ENCODE measurements at regions not wholly inside any gene's neighbourhood (a gene's known extent, or its start where the extent isn't known, plus 50 kb on each side); places are given as distances from the start of the nearest gene placed in this dataset.

GRCh38 chr6:82097676-82098075 is 149.9 kb downstream of the IBTK start:
- no peak for DNase-seq (ENCODE audit: low spot score)
- Histone ChIP-seq H3K27me3 (replicated peaks; ENCODE audit: insufficient read depth) (no peaks in the 10 kb centered on the region), H3K36me3 (no peaks in the 10 kb centered on the region), H3K4me1 (ENCODE audit: control insufficient read depth in 1 of 2, low read depth in 2 of 2) (no peaks in the 10 kb centered on the region), H3K27ac (no peak overlapping the region), H3K9me3 (no peaks in the 10 kb centered on the region), H3K4me3 (no peak overlapping the region)
- no peak for TF ChIP-seq CTCF (IDR thresholded peaks at IDR 0.05)
- no peak for ATAC-seq (ENCODE audit: insufficient number of reproducible peaks, low FRiP score, low read depth)

GRCh38 chr6:82095091-82095490 is 152.5 kb downstream of the IBTK start:
- no peaks in the 10 kb centered on the region for H3K9me3 ChIP-seq
- ATAC-seq (ENCODE audit: insufficient number of reproducible peaks, low FRiP score, low read depth) (no peak), DNase-seq (ENCODE audit: low spot score) (no peak)
- no peaks in the 10 kb centered on the region for H3K4me1 ChIP-seq (ENCODE audit: control insufficient read depth in 1 of 2, low read depth in 2 of 2)
- no peak overlapping the region for H3K4me3 ChIP-seq
- no peaks in the 10 kb centered on the region for H3K36me3 ChIP-seq
- TF ChIP-seq CTCF (IDR thresholded peaks at IDR 0.05) = no peak
- H3K27me3 ChIP-seq (replicated peaks; ENCODE audit: insufficient read depth) = no peaks in the 10 kb centered on the region
- no peak overlapping the region for H3K27ac ChIP-seq

DNA sequence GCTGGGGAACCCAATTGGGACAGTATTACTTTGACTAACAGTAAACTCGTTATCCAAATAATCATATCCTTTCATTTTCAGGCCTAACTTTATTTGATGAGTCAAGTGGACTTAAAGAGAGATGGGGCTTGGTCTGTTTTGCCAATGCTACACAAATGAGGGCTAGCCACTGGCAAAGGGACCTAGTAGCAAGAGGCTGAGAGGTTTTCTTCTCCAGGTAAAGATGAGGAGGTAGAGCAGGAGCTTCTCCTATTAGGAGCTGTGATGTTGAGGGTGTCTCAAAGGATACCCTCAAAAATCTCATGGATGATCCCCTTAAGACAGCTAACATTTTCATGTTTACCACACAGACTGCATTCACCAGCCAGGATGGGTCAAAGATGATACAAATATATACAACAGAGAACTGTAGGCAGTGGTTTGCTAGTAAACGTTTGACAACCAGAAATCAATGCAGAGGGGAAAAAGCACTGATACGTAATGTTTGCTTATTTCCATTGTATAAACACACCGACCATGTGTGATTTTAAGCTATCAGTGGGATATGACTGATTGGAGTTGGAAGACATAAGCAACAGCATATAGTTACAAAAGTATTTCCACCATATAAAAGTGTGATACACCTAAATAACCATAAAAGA is 153.3 kb downstream of the IBTK start:
- no peak for TF ChIP-seq CTCF (IDR thresholded peaks at IDR 0.05)
- no peak for DNase-seq (ENCODE audit: low spot score)
- Histone ChIP-seq H3K4me1 (ENCODE audit: control insufficient read depth in 1 of 2, low read depth in 2 of 2) (no peaks in the 10 kb centered on the region), H3K36me3 (no peaks in the 10 kb centered on the region), H3K27ac (no peak overlapping the region), H3K27me3 (replicated peaks; ENCODE audit: insufficient read depth) (no peaks in the 10 kb centered on the region), H3K4me3 (no peak overlapping the region), H3K9me3 (no peaks in the 10 kb centered on the region)
- no peak for ATAC-seq (ENCODE audit: insufficient number of reproducible peaks, low FRiP score, low read depth)

GRCh38 chr6:82088978-82089771 is 158.4 kb downstream of the IBTK start:
- Histone ChIP-seq H3K9me3 (no peaks in the 10 kb centered on the region), H3K4me3 (no peak overlapping the region), H3K27ac (no peak overlapping the region), H3K36me3 (no peaks in the 10 kb centered on the region), H3K27me3 (replicated peaks; ENCODE audit: insufficient read depth) (no peaks in the 10 kb centered on the region), H3K4me1 (ENCODE audit: control insufficient read depth in 1 of 2, low read depth in 2 of 2) (no peaks in the 10 kb centered on the region)
- no peak for TF ChIP-seq CTCF (IDR thresholded peaks at IDR 0.05)
- DNase-seq (ENCODE audit: low spot score) = no peak
- ATAC-seq (ENCODE audit: insufficient number of reproducible peaks, low FRiP score, low read depth) = no peak

DNA sequence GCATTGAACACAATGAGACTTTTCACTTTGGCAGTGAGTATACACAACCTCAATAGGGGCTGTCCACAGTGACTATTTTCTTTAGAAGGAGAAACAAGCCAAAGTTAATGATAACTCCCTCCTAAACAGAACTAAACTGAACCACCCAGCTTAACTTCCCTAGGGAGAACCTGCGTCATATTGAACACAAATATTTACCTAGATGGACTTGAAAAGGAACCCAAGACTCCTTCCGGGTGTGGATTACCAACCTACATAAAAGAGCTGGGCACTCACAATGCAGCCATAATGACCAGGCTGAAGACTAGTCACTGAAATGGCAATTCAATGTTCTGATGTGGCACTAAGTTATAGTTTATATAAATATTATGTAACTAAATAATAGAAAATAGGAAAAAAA is 160.6 kb downstream of the IBTK start:
- no peak overlapping the region for H3K27ac ChIP-seq
- TF ChIP-seq CTCF (IDR thresholded peaks at IDR 0.05) = no peak

More for the DNA sequence above, 160.6 kb downstream of the IBTK start:
- ATAC-seq (ENCODE audit: insufficient number of reproducible peaks, low FRiP score, low read depth) (no peak), DNase-seq (ENCODE audit: low spot score) (no peak)
- Histone ChIP-seq H3K4me3 (no peak overlapping the region), H3K4me1 (ENCODE audit: control insufficient read depth in 1 of 2, low read depth in 2 of 2) (no peaks in the 10 kb centered on the region), H3K9me3 (no peaks in the 10 kb centered on the region), H3K27me3 (replicated peaks; ENCODE audit: insufficient read depth) (no peaks in the 10 kb centered on the region), H3K36me3 (no peaks in the 10 kb centered on the region)

Measured in thoracic aorta (tissue), 2 donors.